Frontal cortex (tissue), 3 donors: ENCODE measurements at regions not wholly inside any gene's neighbourhood (a gene's known extent, or its start where the extent isn't known, plus 50 kb on each side); places are given as distances from the start of the nearest gene placed in this dataset.

Source experiments
- DNase-seq, 2 donors: peaks; one replicate each; pipeline ENCODE4 v3.0.0; 2012; ENCODE audit warnings: low spot score in 2 of 2
- FAIRE-seq: peaks from 2 replicates; lab custom pipeline; 2012; peaks lifted over from hg19 to GRCh38; lab: Jason Lieb, UNC
- donor health status: control.
- donor health status: control.
- donor health status: control.

GRCh38 chr10:113317489-113317888 lies 235.4 kb upstream of the HABP2 start:
- DNase-seq (no peak), FAIRE-seq (no peak)

GRCh38 chr10:113319479-113319878 lies 233.4 kb upstream of the HABP2 start:
- DNase-seq (no peak), FAIRE-seq (no peak)

- FAIRE-seq (no peak), DNase-seq (no peak)
Observed at GRCh38 chr10:113320211-113320610, 232.6 kb upstream of the HABP2 start.

- no peak for FAIRE-seq
- DNase-seq = no peak
Observed at GRCh38 chr10:113320987-113321386, 231.9 kb upstream of the HABP2 start.

- DNase-seq (no peak), FAIRE-seq (no peak)
Observed at GRCh38 chr10:113322843-113323242, 230.0 kb upstream of the HABP2 start.

GRCh38 chr10:113323985-113324384 lies 228.9 kb upstream of the HABP2 start:
- no peak for FAIRE-seq
- no peak for DNase-seq

- FAIRE-seq (no peak), DNase-seq (peak in 1 of 2 donors; percentile 30)
Observed at GRCh38 chr10:113326160-113327111, 226.4 kb upstream of the HABP2 start.

GRCh38 chr10:113329121-113329596 lies 223.7 kb upstream of the HABP2 start:
- no peak for FAIRE-seq
- DNase-seq = no peak

- no peak for DNase-seq
- FAIRE-seq = no peak
Observed at GRCh38 chr10:113331961-113332360, 220.9 kb upstream of the HABP2 start.

GRCh38 chr10:113333313-113333712 lies 219.5 kb upstream of the HABP2 start:
- FAIRE-seq (no peak), DNase-seq (no peak)

- FAIRE-seq (no peak), DNase-seq (no peak)
Observed at GRCh38 chr10:113335592-113335991, 217.3 kb upstream of the HABP2 start.

- FAIRE-seq = no peak
- DNase-seq = no peak
Observed at GRCh38 chr10:113336549-113337130, 216.2 kb upstream of the HABP2 start.

GRCh38 chr10:113337142-113337541 lies 215.7 kb upstream of the HABP2 start:
- FAIRE-seq = no peak

GRCh38 chr10:113339121-113339520 lies 213.7 kb upstream of the HABP2 start:
- FAIRE-seq = no peak
- no peak for DNase-seq

More at GRCh38 chr10:113337142-113337541, 215.7 kb upstream of the HABP2 start:
- DNase-seq = no peak

- DNase-seq (no peak), FAIRE-seq (no peak)
Observed at GRCh38 chr10:113340282-113340681, 212.6 kb upstream of the HABP2 start.

GRCh38 chr10:113341138-113341537 lies 211.7 kb upstream of the HABP2 start:
- FAIRE-seq (no peak), DNase-seq (no peak)

- DNase-seq = no peak
- no peak for FAIRE-seq
Observed at GRCh38 chr10:113345826-113346624, 206.8 kb upstream of the HABP2 start.

GRCh38 chr10:113347508-113347907 lies 205.3 kb upstream of the HABP2 start:
- no peak for DNase-seq
- FAIRE-seq = no peak

GRCh38 chr10:113348694-113349093 lies 204.2 kb upstream of the HABP2 start:
- no peak for DNase-seq
- FAIRE-seq = no peak

GRCh38 chr10:113350311-113351040 lies 202.4 kb upstream of the HABP2 start:
- DNase-seq = no peak
- FAIRE-seq = no peak
